Caco-2 (cell line): ENCODE measurements at regions not wholly inside any gene's neighbourhood (a gene's known extent, or its start where the extent isn't known, plus 50 kb on each side); places are given as distances from the start of the nearest gene placed in this dataset.

Experiments
- BruUV-seq: library from RNA; stranded (reverse); fragments of 400-500 nt; replicated peaks from 2 replicates; lab custom pipeline; 2021; lab: Mats Ljungman, UMichigan
- CTCF ChIA-PET: fragments of 300-600 bp; sonication (Branson Sonifier 250); formaldehyde crosslinking; loops from one replicate; lab custom pipeline; 2022; ENCODE audit warnings: antibody characterized with exemption; lab: Charles Lee
- POLR2A ChIA-PET: fragments of 300-600 bp; sonication (Branson Sonifier 250); formaldehyde crosslinking; loops from one replicate; lab custom pipeline; 2022; ENCODE audit warnings: antibody characterized with exemption; lab: Charles Lee
- DNase-seq, 2 experiments: peaks; one replicate each; pipeline versions ENCODE4 v3.0.0 to v3.0.0-alpha.2; 2020 to 2022
- H3K27me3 ChIP-seq: replicated peaks from 2 replicates; pipeline ENCODE4 v1.6.0; 2011; ENCODE audit warnings: low read length; ENCODE audit not compliant: control insufficient read depth, insufficient read depth
- H3K36me3 ChIP-seq: 2 replicates; pipeline ENCODE4 v1.5.1; 2011; ENCODE audit warnings: low read length; ENCODE audit not compliant: control insufficient read depth, insufficient read depth
- H3K4me1 ChIP-seq: fragments of 250-450 bp; sonication (Bioruptor Pico); 2 replicates; pipeline ENCODE4 v1.5.1; 2020; ENCODE audit warnings: mild to moderate bottlenecking
- H3K4me3 ChIP-seq: 2 replicates; pipeline ENCODE4 v1.5.1; 2011; ENCODE audit warnings: low read depth, mild to moderate bottlenecking, control low read depth, low read length
- H3K9me3 ChIP-seq: fragments of 250-450 bp; sonication (Bioruptor Pico); 2 replicates; pipeline ENCODE4 v1.5.1; 2020; ENCODE audit warnings: mild to moderate bottlenecking, moderate library complexity
- H3K27ac Mint-ChIP-seq: one replicate; pipeline ENCODE4 v1.8.0; 2022; ENCODE audit warnings: mixed read lengths; ENCODE audit not compliant: unreplicated experiment
- H3K27me3 Mint-ChIP-seq: one replicate; pipeline ENCODE4 v1.8.0; 2022; ENCODE audit warnings: mixed read lengths; ENCODE audit not compliant: insufficient read depth, unreplicated experiment
- H3K36me3 Mint-ChIP-seq: one replicate; pipeline ENCODE4 v1.8.0; 2022; ENCODE audit warnings: mild to moderate bottlenecking, mixed read lengths; ENCODE audit not compliant: insufficient read depth, unreplicated experiment
- H3K4me1 Mint-ChIP-seq: one replicate; pipeline ENCODE4 v1.8.0; 2022; ENCODE audit warnings: low read depth, mixed read lengths; ENCODE audit not compliant: unreplicated experiment
- H3K4me3 Mint-ChIP-seq: one replicate; pipeline ENCODE4 v1.8.0; 2022; ENCODE audit warnings: mild to moderate bottlenecking, moderate library complexity, mixed read lengths; ENCODE audit not compliant: unreplicated experiment
- H3K9me3 Mint-ChIP-seq: one replicate; pipeline ENCODE4 v1.8.0; 2022; ENCODE audit warnings: mixed read lengths; ENCODE audit not compliant: unreplicated experiment
- CTCF ChIP-seq, 2 experiments: fragments of 200-600 bp in 1 of 2; IDR thresholded peaks; 1 replicate in 1 of 2; 2 replicates in 1 of 2; pipeline versions ENCODE4 v1.5.1 to v1.8.0; 2011 to 2022; ENCODE audit warnings: antibody characterized with exemption in 1 of 2, control low read depth in 1 of 2, inconsistent platforms in 1 of 2, low read depth in 1 of 2, low read length in 1 of 2, mild to moderate bottlenecking in 1 of 2, moderate library complexity in 1 of 2; ENCODE audit not compliant: insufficient read depth in 1 of 2, severe bottlenecking in 1 of 2, unreplicated experiment in 1 of 2
- intact Hi-C: fragments of 100-400 bp; cut with micrococcal nuclease; formaldehyde crosslinking; loops from one replicate; pipeline ENCODE4 v1.10.0; 2022; ENCODE audit not compliant: unreplicated experiment

- POLR2A ChIA-PET: no interaction called here
- no peak for DNase-seq
- Mint-ChIP-seq H3K27me3 (no peaks in the 10 kb centered on the region), H3K4me1 (no peaks in the 10 kb centered on the region), H3K4me3 (no peak overlapping the region), H3K36me3 (no peaks in the 10 kb centered on the region), H3K9me3 (no peaks in the 10 kb centered on the region), H3K27ac (no peak overlapping the region)
- H3K9me3 ChIP-seq: peaks cover 5% of the 10 kb centered on the region
- no peaks in the 10 kb centered on the region for H3K27me3 ChIP-seq
- H3K4me1 ChIP-seq: no peaks in the 10 kb centered on the region
- H3K4me3 ChIP-seq: no peak overlapping the region
- CTCF ChIA-PET: no interaction called here
- no TSS peak for BruUV-seq
- no peak for TF ChIP-seq CTCF (IDR thresholded peaks at IDR 0.05; ENCODE audit: insufficient read depth in 1 of 2, low read depth in 1 of 2, low read length in 1 of 2, severe bottlenecking in 1 of 2, unreplicated experiment in 1 of 2)
- intact Hi-C loops: no loop called here
- H3K36me3 ChIP-seq: no peaks in the 10 kb centered on the region
These were observed 344.6 kb downstream of the TYW1 start for GRCh38 chr7:67341153-67341768.

- Mint-ChIP-seq H3K9me3 (no peaks in the 10 kb centered on the region), H3K4me3 (no peak overlapping the region), H3K27me3 (no peaks in the 10 kb centered on the region), H3K27ac (no peak overlapping the region), H3K4me1 (no peaks in the 10 kb centered on the region), H3K36me3 (no peaks in the 10 kb centered on the region)
- H3K4me1 ChIP-seq: no peaks in the 10 kb centered on the region
- H3K4me3 ChIP-seq: no peak overlapping the region
- no peaks in the 10 kb centered on the region for H3K27me3 ChIP-seq
- H3K9me3 ChIP-seq: peaks cover 5% of the 10 kb centered on the region
- POLR2A ChIA-PET: no interaction called here
- no peaks in the 10 kb centered on the region for H3K36me3 ChIP-seq
- CTCF ChIA-PET: no interaction called here
- BruUV-seq: no TSS peak
- no peak for DNase-seq
- no peak for TF ChIP-seq CTCF (IDR thresholded peaks at IDR 0.05; ENCODE audit: insufficient read depth in 1 of 2, low read depth in 1 of 2, low read length in 1 of 2, severe bottlenecking in 1 of 2, unreplicated experiment in 1 of 2)
- intact Hi-C loops: no loop called here
These were observed 346.5 kb downstream of the TYW1 start for GRCh38 chr7:67343114-67343513.

- no TSS peak for BruUV-seq
- Mint-ChIP-seq H3K36me3 (no peaks in the 10 kb centered on the region), H3K27ac (no peak overlapping the region), H3K27me3 (no peaks in the 10 kb centered on the region), H3K4me1 (no peaks in the 10 kb centered on the region), H3K9me3 (no peaks in the 10 kb centered on the region), H3K4me3 (no peak overlapping the region)
- no peaks in the 10 kb centered on the region for H3K4me1 ChIP-seq
- no peak for DNase-seq
- ChIA-PET POLR2A (no interaction called here), CTCF (no interaction called here)
- no peaks in the 10 kb centered on the region for H3K27me3 ChIP-seq
- no peaks in the 10 kb centered on the region for H3K36me3 ChIP-seq
- intact Hi-C loops: no loop called here
- H3K9me3 ChIP-seq: peaks cover 5% of the 10 kb centered on the region
- H3K4me3 ChIP-seq: no peak overlapping the region
- TF ChIP-seq CTCF (IDR thresholded peaks at IDR 0.05; ENCODE audit: insufficient read depth in 1 of 2, low read depth in 1 of 2, low read length in 1 of 2, severe bottlenecking in 1 of 2, unreplicated experiment in 1 of 2): no peak
These were observed 346.9 kb downstream of the TYW1 start for GRCh38 chr7:67343572-67343971.
